ENCODE measurements at regions not wholly inside any gene's neighbourhood (a gene's known extent, or its start where the extent isn't known, plus 50 kb on each side); places are given as distances from the start of the nearest gene placed in this dataset.

DNA sequence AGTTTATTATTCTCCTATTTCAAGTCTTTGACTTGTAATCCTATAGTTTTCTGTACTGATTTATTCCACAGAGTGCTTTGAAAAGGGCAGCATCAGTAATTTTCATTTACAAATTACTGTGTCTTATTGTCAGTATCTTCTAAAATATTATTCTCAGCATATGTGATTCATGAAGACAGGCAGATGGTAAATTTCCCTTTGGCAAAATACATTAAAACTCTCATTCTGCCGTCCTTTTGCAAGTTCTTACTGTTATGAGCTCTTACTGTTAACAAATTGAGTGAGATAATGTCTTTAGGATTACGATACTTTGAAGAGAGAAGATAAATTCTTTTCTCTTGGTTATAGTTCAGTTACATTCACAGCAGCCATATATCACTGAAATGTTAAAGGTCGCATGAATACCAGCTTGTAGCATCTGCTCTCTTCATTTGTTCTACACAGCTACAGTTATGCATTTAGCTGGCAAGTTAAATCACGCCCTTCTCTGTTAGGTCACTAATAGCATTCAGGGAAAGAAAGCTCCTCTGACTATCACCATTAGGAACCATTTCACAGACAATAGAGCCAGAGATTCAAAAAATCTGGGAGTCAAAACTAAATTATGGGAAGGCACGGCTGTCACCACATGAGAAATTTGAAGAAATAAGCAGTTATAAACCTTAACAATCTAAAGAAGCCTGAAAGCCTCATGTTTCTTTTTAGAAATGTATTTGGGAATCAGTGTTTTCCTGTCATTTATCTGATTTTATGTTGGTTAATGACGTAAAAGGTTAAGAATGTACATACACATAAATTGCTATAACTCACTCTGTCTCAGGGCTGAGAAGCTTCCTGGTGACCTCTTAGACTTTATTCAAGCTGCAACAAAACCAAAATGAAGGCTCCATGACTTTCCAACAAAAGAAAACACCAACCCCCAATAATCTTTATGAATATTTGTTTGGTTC lies 109.6 kb upstream of the SP4 start:
- Histone ChIP-seq H3K27ac (ENCODE audit: low read depth in 1 of 2, low read length in 2 of 2) (no peak overlapping the region), H3K27me3 (ENCODE audit: control insufficient read depth in 1 of 2, insufficient read depth in 2 of 2, low read length in 2 of 2) (no peaks in the 10 kb centered on the region), H3K9me3 (ENCODE audit: control insufficient read depth in 1 of 2, insufficient read depth in 1 of 2, low read length in 2 of 2) (no peaks in the 10 kb centered on the region), H3K36me3 (ENCODE audit: insufficient read depth, low read length) (no peaks in the 10 kb centered on the region), H3K4me3 (ENCODE audit: low read length) (no peak overlapping the region), H3K4me1 (ENCODE audit: insufficient read depth, low read length) (no peaks in the 10 kb centered on the region)
- intact Hi-C loops (cut with DNase I, micrococcal nuclease) = no loop called here
- Mint-ChIP-seq H3K27ac (no peak overlapping the region), H3K9me3 (no peaks in the 10 kb centered on the region), H3K4me1 (ENCODE audit: low read depth) (peaks cover 8% of the 10 kb centered on the region), H3K4me3 (no peak overlapping the region), H3K36me3 (ENCODE audit: low read depth) (no peaks in the 10 kb centered on the region), H3K27me3 (no peaks in the 10 kb centered on the region)
- ChIA-PET POLR2A (no interaction called here), CTCF (no interaction called here)
- ATAC-seq (ENCODE audit: poor library complexity) (no peak), DNase-seq (no peak)
- TF ChIP-seq, protein P1, sequence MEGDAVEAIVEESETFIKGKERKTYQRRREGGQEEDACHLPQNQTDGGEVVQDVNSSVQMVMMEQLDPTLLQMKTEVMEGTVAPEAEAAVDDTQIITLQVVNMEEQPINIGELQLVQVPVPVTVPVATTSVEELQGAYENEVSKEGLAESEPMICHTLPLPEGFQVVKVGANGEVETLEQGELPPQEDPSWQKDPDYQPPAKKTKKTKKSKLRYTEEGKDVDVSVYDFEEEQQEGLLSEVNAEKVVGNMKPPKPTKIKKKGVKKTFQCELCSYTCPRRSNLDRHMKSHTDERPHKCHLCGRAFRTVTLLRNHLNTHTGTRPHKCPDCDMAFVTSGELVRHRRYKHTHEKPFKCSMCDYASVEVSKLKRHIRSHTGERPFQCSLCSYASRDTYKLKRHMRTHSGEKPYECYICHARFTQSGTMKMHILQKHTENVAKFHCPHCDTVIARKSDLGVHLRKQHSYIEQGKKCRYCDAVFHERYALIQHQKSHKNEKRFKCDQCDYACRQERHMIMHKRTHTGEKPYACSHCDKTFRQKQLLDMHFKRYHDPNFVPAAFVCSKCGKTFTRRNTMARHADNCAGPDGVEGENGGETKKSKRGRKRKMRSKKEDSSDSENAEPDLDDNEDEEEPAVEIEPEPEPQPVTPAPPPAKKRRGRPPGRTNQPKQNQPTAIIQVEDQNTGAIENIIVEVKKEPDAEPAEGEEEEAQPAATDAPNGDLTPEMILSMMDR (IDR thresholded peaks at IDR 0.05) = no peak

DNA sequence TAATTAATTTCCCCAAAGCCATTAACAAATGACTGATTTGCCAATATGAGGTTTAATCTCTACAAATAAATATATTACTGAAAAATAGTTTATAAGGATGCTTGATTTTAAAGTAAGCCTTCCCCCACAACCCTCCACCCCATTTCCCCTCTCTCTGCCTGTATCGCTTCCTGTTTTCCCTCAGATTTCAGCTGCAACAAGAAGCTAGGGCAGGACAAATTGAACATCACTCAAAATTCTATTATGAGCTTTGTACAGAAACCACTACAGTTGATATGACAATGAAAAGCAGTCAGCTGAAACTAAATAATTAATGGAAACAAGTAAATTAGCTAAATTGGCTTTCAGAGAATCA lies 109.0 kb upstream of the SP4 start:
- Histone ChIP-seq H3K4me3 (ENCODE audit: low read length) (no peak overlapping the region), H3K27ac (ENCODE audit: low read depth in 1 of 2, low read length in 2 of 2) (no peak overlapping the region), H3K4me1 (ENCODE audit: insufficient read depth, low read length) (no peaks in the 10 kb centered on the region), H3K27me3 (ENCODE audit: control insufficient read depth in 1 of 2, insufficient read depth in 2 of 2, low read length in 2 of 2) (no peaks in the 10 kb centered on the region), H3K9me3 (ENCODE audit: control insufficient read depth in 1 of 2, insufficient read depth in 1 of 2, low read length in 2 of 2) (no peaks in the 10 kb centered on the region), H3K36me3 (ENCODE audit: insufficient read depth, low read length) (no peaks in the 10 kb centered on the region)
- Mint-ChIP-seq H3K36me3 (ENCODE audit: low read depth) (no peaks in the 10 kb centered on the region), H3K9me3 (no peaks in the 10 kb centered on the region), H3K4me1 (ENCODE audit: low read depth) (peaks cover 8% of the 10 kb centered on the region), H3K27me3 (no peaks in the 10 kb centered on the region), H3K27ac (no peak overlapping the region), H3K4me3 (no peak overlapping the region)
- ATAC-seq (ENCODE audit: poor library complexity) = no peak
- DNase-seq = no peak
- CTCF ChIA-PET = no interaction called here
- TF ChIP-seq, protein P1 (IDR thresholded peaks at IDR 0.05) = no peak
- POLR2A ChIA-PET = no interaction called here
- intact Hi-C loops (cut with DNase I, micrococcal nuclease) = no loop called here

DNA sequence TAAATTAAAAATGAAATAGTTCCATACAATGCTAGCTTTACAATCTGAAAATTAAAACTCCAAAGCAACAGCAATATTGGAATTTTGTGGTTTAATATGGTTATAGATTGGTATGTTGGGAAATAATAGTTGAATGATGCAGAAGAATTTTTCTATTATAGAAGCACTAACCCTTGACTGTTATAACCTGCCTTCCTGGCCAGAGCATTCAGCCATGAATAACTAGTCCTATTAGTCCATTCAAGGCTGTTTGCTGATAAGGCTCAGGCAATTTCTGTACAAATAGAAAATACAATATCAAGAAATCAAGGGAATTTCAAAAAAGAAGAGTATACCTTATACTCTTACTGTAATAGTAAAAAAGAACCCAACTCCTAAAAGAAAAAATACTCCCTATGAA lies 101.6 kb upstream of the SP4 start:
- H3K4me3 ChIP-seq (ENCODE audit: low read length) = no peak overlapping the region
- no peak overlapping the region for H3K27ac Mint-ChIP-seq
- no peaks in the 10 kb centered on the region for H3K9me3 ChIP-seq (ENCODE audit: control insufficient read depth in 1 of 2, insufficient read depth in 1 of 2, low read length in 2 of 2)
- H3K9me3 Mint-ChIP-seq = no peaks in the 10 kb centered on the region
- TF ChIP-seq, protein P1 (IDR thresholded peaks at IDR 0.05) = no peak
- H3K27ac ChIP-seq (ENCODE audit: low read depth in 1 of 2, low read length in 2 of 2) = no peak overlapping the region
- ChIA-PET CTCF (no interaction called here), POLR2A (no interaction called here)
- H3K27me3 Mint-ChIP-seq = no peaks in the 10 kb centered on the region
- no peak for ATAC-seq (ENCODE audit: poor library complexity)
- no peak overlapping the region for H3K4me3 Mint-ChIP-seq
- intact Hi-C loops (cut with DNase I, micrococcal nuclease) = no loop called here
- H3K27me3 ChIP-seq (ENCODE audit: control insufficient read depth in 1 of 2, insufficient read depth in 2 of 2, low read length in 2 of 2) = no peaks in the 10 kb centered on the region
- DNase-seq = no peak
- H3K36me3 Mint-ChIP-seq (ENCODE audit: low read depth) = no peaks in the 10 kb centered on the region
- H3K4me1 ChIP-seq (ENCODE audit: insufficient read depth, low read length) = no peaks in the 10 kb centered on the region
- no peaks in the 10 kb centered on the region for H3K4me1 Mint-ChIP-seq (ENCODE audit: low read depth)
- no peaks in the 10 kb centered on the region for H3K36me3 ChIP-seq (ENCODE audit: insufficient read depth, low read length)
